SU-DHL-6 (cell line): ENCODE measurements at regions not wholly inside any gene's neighbourhood (a gene's known extent, or its start where the extent isn't known, plus 50 kb on each side); places are given as distances from the start of the nearest gene placed in this dataset.

Source experiments
- H2AFZ ChIP-seq: fragments of 200-600 bp; sonication (generic); 2 replicates; pipeline ENCODE4 v1.6.1; 2014; ENCODE audit warnings: low read depth, mild to moderate bottlenecking, moderate library complexity, mixed read lengths, antibody characterized with exemption, low read length; ENCODE audit not compliant: severe bottlenecking
- H3F3A ChIP-seq: fragments of 200-600 bp; shearing (Covaris generic); 2 replicates; pipeline ENCODE4 v1.6.0; 2016; ENCODE audit warnings: antibody characterized with exemption, mild to moderate bottlenecking; ENCODE audit not compliant: insufficient read depth
- H3K27ac ChIP-seq: fragments of 200-600 bp; sonication (generic); 2 replicates; pipeline ENCODE4 v1.5.1; 2016; ENCODE audit warnings: low read depth, mild to moderate bottlenecking, low read length, moderate library complexity, mixed read lengths
- H3K27me3 ChIP-seq: fragments of 200-600 bp; sonication (generic), shearing (Covaris generic); 2 replicates; pipeline ENCODE4 v1.6.0; 2014; ENCODE audit warnings: mild to moderate bottlenecking, low read length
- H3K36me3 ChIP-seq: fragments of 200-600 bp; sonication (generic); 2 replicates; pipeline ENCODE4 v1.6.1; 2014; ENCODE audit warnings: mild to moderate bottlenecking, low read length, mixed read lengths
- H3K4me2 ChIP-seq: fragments of 300-600, 200-600 bp; shearing (Covaris generic), sonication (generic); 2 replicates; pipeline ENCODE4 v1.6.0; 2014; ENCODE audit warnings: low read length, low read depth, mild to moderate bottlenecking; ENCODE audit not compliant: poor library complexity, severe bottlenecking
- H3K4me3 ChIP-seq: fragments of 200-600 bp; sonication (generic); 2 replicates; pipeline ENCODE4 v1.5.1; 2014; ENCODE audit warnings: antibody characterized with exemption, low read length, mild to moderate bottlenecking, mixed read lengths; ENCODE audit not compliant: insufficient read depth, poor library complexity, severe bottlenecking
- H3K79me2 ChIP-seq: fragments of 200-600 bp; sonication (generic); 2 replicates; pipeline ENCODE4 v1.6.1; 2014; ENCODE audit warnings: mild to moderate bottlenecking, low read length, moderate library complexity; ENCODE audit not compliant: insufficient read depth
- H3K9ac ChIP-seq: fragments of 200-600 bp; sonication (generic); 2 replicates; pipeline ENCODE4 v1.7.0; 2014; ENCODE audit warnings: mild to moderate bottlenecking, low read length
- H3K9me2 ChIP-seq: fragments of 200-600 bp; sonication (generic); replicated peaks from 2 replicates; pipeline ENCODE4 v1.6.1; 2014; ENCODE audit warnings: low read length; ENCODE audit not compliant: insufficient read depth
- H3K9me3 ChIP-seq: fragments of 200-600 bp; sonication (generic); 2 replicates; pipeline ENCODE4 v1.6.1; 2014; ENCODE audit warnings: low read length, mixed read lengths; ENCODE audit not compliant: insufficient read depth
- H4K20me1 ChIP-seq: fragments of 200-600 bp; sonication (generic); 2 replicates; pipeline ENCODE4 v1.6.1; 2014; ENCODE audit warnings: low read depth, mild to moderate bottlenecking, antibody characterized with exemption, low read length, moderate library complexity, mixed read lengths
- CTCF ChIP-seq: fragments of 200-600 bp; sonication (generic); IDR thresholded peaks from one replicate; pipeline ENCODE4 v1.5.1; 2017; ENCODE audit warnings: antibody characterized with exemption, mild to moderate bottlenecking, low read length, moderate library complexity; ENCODE audit not compliant: insufficient read depth, poor library complexity, severe bottlenecking
- EZH2phosphoT487 ChIP-seq: fragments of 200-600 bp; sonication (generic), shearing (Covaris generic); conservative IDR thresholded peaks from 2 replicates; pipeline ENCODE4 v1.6.1; 2018; ENCODE audit warnings: mild to moderate bottlenecking, antibody characterized with exemption, low read length, moderate library complexity, mixed read lengths

- no peaks in the 10 kb centered on the region for H3K79me2 ChIP-seq
- H3K4me3 ChIP-seq: no peak overlapping the region
- H2AFZ ChIP-seq: no peak overlapping the region
- no peaks in the 10 kb centered on the region for H3K9me2 ChIP-seq
- H3K36me3 ChIP-seq: no peaks in the 10 kb centered on the region
- no peak overlapping the region for H3K27ac ChIP-seq
- no peak overlapping the region for H3K9ac ChIP-seq
- no peak overlapping the region for H3K4me2 ChIP-seq
- no peaks in the 10 kb centered on the region for H3F3A ChIP-seq
- H4K20me1 ChIP-seq: no peaks in the 10 kb centered on the region
- no peaks in the 10 kb centered on the region for H3K27me3 ChIP-seq
- TF ChIP-seq EZH2phosphoT487 (no peak), CTCF (no peak)
- no peaks in the 10 kb centered on the region for H3K9me3 ChIP-seq
Measured at GRCh38 chr11:80584661-80585060, 1143.8 kb upstream of the TENM4 start.

GRCh38 chr11:80569832-80570231 is 1129.0 kb upstream of the TENM4 start:
- H4K20me1 ChIP-seq: no peaks in the 10 kb centered on the region
- H3K4me3 ChIP-seq: no peak overlapping the region
- no peak overlapping the region for H3K4me2 ChIP-seq
- no peaks in the 10 kb centered on the region for H3K79me2 ChIP-seq
- H3K27me3 ChIP-seq: no peaks in the 10 kb centered on the region
- H3K9ac ChIP-seq: no peak overlapping the region
- no peaks in the 10 kb centered on the region for H3F3A ChIP-seq
- no peak overlapping the region for H3K27ac ChIP-seq
- H2AFZ ChIP-seq: no peak overlapping the region
- TF ChIP-seq EZH2phosphoT487 (no peak), CTCF (no peak)
- no peaks in the 10 kb centered on the region for H3K9me3 ChIP-seq
- H3K9me2 ChIP-seq: no peaks in the 10 kb centered on the region
- no peaks in the 10 kb centered on the region for H3K36me3 ChIP-seq

GRCh38 chr11:80565231-80565630 is 1124.4 kb upstream of the TENM4 start:
- Histone ChIP-seq H4K20me1 (no peaks in the 10 kb centered on the region), H3K9me2 (no peaks in the 10 kb centered on the region), H3K9ac (no peak overlapping the region), H3K4me3 (no peak overlapping the region), H2AFZ (no peak overlapping the region), H3K36me3 (no peaks in the 10 kb centered on the region), H3K79me2 (no peaks in the 10 kb centered on the region), H3K4me2 (no peak overlapping the region), H3K27me3 (no peaks in the 10 kb centered on the region), H3K27ac (no peak overlapping the region), H3K9me3 (no peaks in the 10 kb centered on the region), H3F3A (no peaks in the 10 kb centered on the region)
- no peak for TF ChIP-seq CTCF
- no peak for TF ChIP-seq EZH2phosphoT487
